ENCODE measurements at regions not wholly inside any gene's neighbourhood (a gene's known extent, or its start where the extent isn't known, plus 50 kb on each side); places are given as distances from the start of the nearest gene placed in this dataset.
A peak's percentile ranks its signal among the peaks of the same experiment; 100 is the strongest.

DNA sequence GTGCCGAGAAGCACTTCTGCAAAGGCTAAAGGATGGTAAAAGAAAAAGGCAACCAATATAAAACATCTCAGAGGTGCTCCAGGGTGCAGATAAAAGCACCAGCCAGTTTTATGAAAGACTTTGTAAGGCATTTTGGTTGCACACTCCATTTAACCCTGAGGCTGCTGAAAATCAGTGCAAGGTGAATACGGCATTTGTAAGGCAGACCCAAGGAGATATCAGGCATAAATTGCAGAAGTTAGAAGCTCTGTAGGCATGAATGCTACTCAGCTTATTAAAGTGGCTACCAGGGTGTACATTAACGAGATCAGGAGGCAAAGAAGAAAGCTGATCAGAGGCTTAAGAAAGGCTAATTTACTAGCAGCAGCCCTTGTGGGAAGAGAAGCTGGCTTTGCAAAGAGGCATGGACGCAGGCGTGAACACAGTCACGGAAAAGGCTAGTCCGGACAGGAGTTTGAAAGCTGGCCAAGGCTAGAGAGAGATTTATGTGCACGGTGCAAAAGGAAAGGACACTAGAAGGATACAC lies 99.6 kb downstream of the ZNF429 start:
- Histone ChIP-seq H4K20me1 (ENCODE audit: insufficient read depth, low read length) (no peaks in the 10 kb centered on the region), H2BK20ac (ENCODE audit: low read depth, low read length) (no peak overlapping the region), H3K4me2 (ENCODE audit: low read depth, low read length) (peak overlapping the region; percentile 97), H3K4me3 (ENCODE audit: insufficient read depth, low read depth, low read length) (peak overlapping the region; percentile 52), H3K14ac (replicated peaks; ENCODE audit: low read depth, low read length) (no peak overlapping the region), H2BK120ac (ENCODE audit: low read depth, low read length) (no peak overlapping the region), H3K9me1 (ENCODE audit: insufficient read depth, low read length) (no peaks in the 10 kb centered on the region), H3K4me1 (ENCODE audit: control insufficient read depth, insufficient read depth, low read length) (no peaks in the 10 kb centered on the region), H3K56ac (ENCODE audit: extremely low read depth, insufficient read depth, low read length) (no peak overlapping the region), H4K8ac (ENCODE audit: low read depth in 2 of 2, low read length in 2 of 2) (no peak overlapping the region), H3K79me1 (ENCODE audit: low read depth in 1 of 2, low read length in 2 of 2) (no peaks in the 10 kb centered on the region), H2BK5ac (ENCODE audit: low read depth, low read length, poor library complexity, severe bottlenecking) (no peak overlapping the region), H3K27ac (ENCODE audit: insufficient read depth, low read length) (peak overlapping the region; percentile 7; the same call in 1 of the 2 replicates), H3K27me3 (ENCODE audit: control insufficient read depth, insufficient read depth, low read length) (no peaks in the 10 kb centered on the region), H3K4ac (ENCODE audit: low read depth, low read length) (no peak overlapping the region), H3K9me3 (ENCODE audit: control insufficient read depth, insufficient read depth, low read length) (peaks cover 10% of the 10 kb centered on the region; the same call in 1 of the 2 replicates), H2BK15ac (ENCODE audit: low read depth, low read length) (no peak overlapping the region), H3K9ac (ENCODE audit: low read depth, low read length) (peak overlapping the region; percentile 70; the same call in 1 of the 2 replicates), H4K91ac (ENCODE audit: insufficient read depth, low read depth, low read length) (no peak overlapping the region), H3K36me3 (ENCODE audit: control insufficient read depth, insufficient read depth, low read length) (no peaks in the 10 kb centered on the region), H4K5ac (ENCODE audit: low read depth, low read length) (no peak overlapping the region), H2AK5ac (ENCODE audit: low read depth, low read length) (no peak overlapping the region), H2AK9ac (replicated peaks; ENCODE audit: low read depth, low read length, poor library complexity) (no peak overlapping the region), H3K23ac (ENCODE audit: low read depth, low read length) (no peak overlapping the region), H3K18ac (ENCODE audit: low read depth, low read length) (no peak overlapping the region), H2AFZ (replicated peaks; ENCODE audit: low read length, poor library complexity) (peak overlapping the region; percentile 47)
- no peak for DNase-seq
- ChIA-PET CTCF (no interaction called here), POLR2A (ENCODE audit: unreplicated experiment) (no interaction called here)
- intact Hi-C loops (cut with micrococcal nuclease) (no loop called here), in situ Hi-C loops (cut with MboI; ENCODE audit: low sequenced_read_pairs) (no loop called here), dilution Hi-C loops (cut with HindIII; ENCODE audit: low sequenced_read_pairs, unreplicated experiment) (no loop called here)
- TF ChIP-seq, protein P1, sequence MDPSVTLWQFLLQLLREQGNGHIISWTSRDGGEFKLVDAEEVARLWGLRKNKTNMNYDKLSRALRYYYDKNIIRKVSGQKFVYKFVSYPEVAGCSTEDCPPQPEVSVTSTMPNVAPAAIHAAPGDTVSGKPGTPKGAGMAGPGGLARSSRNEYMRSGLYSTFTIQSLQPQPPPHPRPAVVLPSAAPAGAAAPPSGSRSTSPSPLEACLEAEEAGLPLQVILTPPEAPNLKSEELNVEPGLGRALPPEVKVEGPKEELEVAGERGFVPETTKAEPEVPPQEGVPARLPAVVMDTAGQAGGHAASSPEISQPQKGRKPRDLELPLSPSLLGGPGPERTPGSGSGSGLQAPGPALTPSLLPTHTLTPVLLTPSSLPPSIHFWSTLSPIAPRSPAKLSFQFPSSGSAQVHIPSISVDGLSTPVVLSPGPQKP (IDR thresholded peaks at IDR 0.05; ENCODE audit: borderline replicate concordance, low read depth, low read length) = no peak
- TF ChIP-seq SMC3 (IDR thresholded peaks at IDR 0.05; ENCODE audit: low read depth, low read length) (no peak), NFE2L2 (IDR thresholded peaks at IDR 0.05; ENCODE audit: low read depth, low read length) (no peak), MAFK (IDR thresholded peaks at IDR 0.05; ENCODE audit: low read depth, low read length) (no peak), FOS (IDR thresholded peaks at IDR 0.05; ENCODE audit: low read depth, low read length) (no peak), MXI1 (IDR thresholded peaks at IDR 0.05; ENCODE audit: borderline replicate concordance, low read depth, low read length) (no peak), RCOR1 (IDR thresholded peaks at IDR 0.05; ENCODE audit: insufficient replicate concordance, low read length) (no peak)
- TF ChIP-seq, protein P2, sequence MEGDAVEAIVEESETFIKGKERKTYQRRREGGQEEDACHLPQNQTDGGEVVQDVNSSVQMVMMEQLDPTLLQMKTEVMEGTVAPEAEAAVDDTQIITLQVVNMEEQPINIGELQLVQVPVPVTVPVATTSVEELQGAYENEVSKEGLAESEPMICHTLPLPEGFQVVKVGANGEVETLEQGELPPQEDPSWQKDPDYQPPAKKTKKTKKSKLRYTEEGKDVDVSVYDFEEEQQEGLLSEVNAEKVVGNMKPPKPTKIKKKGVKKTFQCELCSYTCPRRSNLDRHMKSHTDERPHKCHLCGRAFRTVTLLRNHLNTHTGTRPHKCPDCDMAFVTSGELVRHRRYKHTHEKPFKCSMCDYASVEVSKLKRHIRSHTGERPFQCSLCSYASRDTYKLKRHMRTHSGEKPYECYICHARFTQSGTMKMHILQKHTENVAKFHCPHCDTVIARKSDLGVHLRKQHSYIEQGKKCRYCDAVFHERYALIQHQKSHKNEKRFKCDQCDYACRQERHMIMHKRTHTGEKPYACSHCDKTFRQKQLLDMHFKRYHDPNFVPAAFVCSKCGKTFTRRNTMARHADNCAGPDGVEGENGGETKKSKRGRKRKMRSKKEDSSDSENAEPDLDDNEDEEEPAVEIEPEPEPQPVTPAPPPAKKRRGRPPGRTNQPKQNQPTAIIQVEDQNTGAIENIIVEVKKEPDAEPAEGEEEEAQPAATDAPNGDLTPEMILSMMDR (conservative IDR thresholded peaks at IDR 0.05; ENCODE audit: low read depth, low read length) = no peak
- ATAC-seq (ENCODE audit: low read depth) = peak; percentile 28
- WGBS, 2 experiments (ENCODE audit: extremely low coverage in 2 of 2, insufficient read length in 1 of 2) = 29% methylated on average over 3 of the region's 8 CpGs; no CpG with 5 or more reads in 1 of the 2 experiments
- no TSS peak for BruUV-seq (replicated peaks)

Measured in IMR-90 (cell line).